ENCODE measurements at regions not wholly inside any gene's neighbourhood (a gene's known extent, or its start where the extent isn't known, plus 50 kb on each side); places are given as distances from the start of the nearest gene placed in this dataset.

GRCh38 chr12:43060742-43061141, 471.2 kb upstream of the PRICKLE1 start:
- TF ChIP-seq E2F5 (CRISPR knock-in tag; IDR thresholded peaks at IDR 0.05) (no peak), ZNF138 (CRISPR knock-in tag; conservative IDR thresholded peaks at IDR 0.05) (no peak), CTCF (IDR thresholded peaks at IDR 0.05) (no peak), SP1 (CRISPR knock-in tag; conservative IDR thresholded peaks at IDR 0.05) (no peak), E2F4 (CRISPR knock-in tag; IDR thresholded peaks at IDR 0.05; ENCODE audit: borderline replicate concordance, low read depth) (no peak), NR2C2 (CRISPR knock-in tag; IDR thresholded peaks at IDR 0.05) (no peak), AFF4 (CRISPR knock-in tag; IDR thresholded peaks at IDR 0.05; ENCODE audit: borderline replicate concordance) (no peak), NFYB (CRISPR knock-in tag; conservative IDR thresholded peaks at IDR 0.05; ENCODE audit: low read depth) (no peak), E2F1 (CRISPR knock-in tag; IDR thresholded peaks at IDR 0.05) (no peak)

Measured in WTC11 (cell line).